ENCODE measurements at regions not wholly inside any gene's neighbourhood (a gene's known extent, or its start where the extent isn't known, plus 50 kb on each side); places are given as distances from the start of the nearest gene placed in this dataset.

- DNase-seq (ENCODE audit: low spot score), result no peak
- TF ChIP-seq, protein P1, sequence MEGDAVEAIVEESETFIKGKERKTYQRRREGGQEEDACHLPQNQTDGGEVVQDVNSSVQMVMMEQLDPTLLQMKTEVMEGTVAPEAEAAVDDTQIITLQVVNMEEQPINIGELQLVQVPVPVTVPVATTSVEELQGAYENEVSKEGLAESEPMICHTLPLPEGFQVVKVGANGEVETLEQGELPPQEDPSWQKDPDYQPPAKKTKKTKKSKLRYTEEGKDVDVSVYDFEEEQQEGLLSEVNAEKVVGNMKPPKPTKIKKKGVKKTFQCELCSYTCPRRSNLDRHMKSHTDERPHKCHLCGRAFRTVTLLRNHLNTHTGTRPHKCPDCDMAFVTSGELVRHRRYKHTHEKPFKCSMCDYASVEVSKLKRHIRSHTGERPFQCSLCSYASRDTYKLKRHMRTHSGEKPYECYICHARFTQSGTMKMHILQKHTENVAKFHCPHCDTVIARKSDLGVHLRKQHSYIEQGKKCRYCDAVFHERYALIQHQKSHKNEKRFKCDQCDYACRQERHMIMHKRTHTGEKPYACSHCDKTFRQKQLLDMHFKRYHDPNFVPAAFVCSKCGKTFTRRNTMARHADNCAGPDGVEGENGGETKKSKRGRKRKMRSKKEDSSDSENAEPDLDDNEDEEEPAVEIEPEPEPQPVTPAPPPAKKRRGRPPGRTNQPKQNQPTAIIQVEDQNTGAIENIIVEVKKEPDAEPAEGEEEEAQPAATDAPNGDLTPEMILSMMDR (conservative IDR thresholded peaks at IDR 0.05; ENCODE audit: low read depth), result no peak
- ChIA-PET POLR2A (ENCODE audit: low non-redundant PET) (no interaction called here), CTCF (interaction anchor here (0.8 kb wide), 1 partner anchor 133 kb away, joined by 4 read pairs; no protein-coding TSS in a partner anchor)
- H3K27ac ChIP-seq, result 0 out of 2 replicates have a peak overlapping the region, but pooled peaks have one; percentile 72
These were observed 160.8 kb upstream of the HAAO start for GRCh38 chr2:42953216-42953615.

DNA sequence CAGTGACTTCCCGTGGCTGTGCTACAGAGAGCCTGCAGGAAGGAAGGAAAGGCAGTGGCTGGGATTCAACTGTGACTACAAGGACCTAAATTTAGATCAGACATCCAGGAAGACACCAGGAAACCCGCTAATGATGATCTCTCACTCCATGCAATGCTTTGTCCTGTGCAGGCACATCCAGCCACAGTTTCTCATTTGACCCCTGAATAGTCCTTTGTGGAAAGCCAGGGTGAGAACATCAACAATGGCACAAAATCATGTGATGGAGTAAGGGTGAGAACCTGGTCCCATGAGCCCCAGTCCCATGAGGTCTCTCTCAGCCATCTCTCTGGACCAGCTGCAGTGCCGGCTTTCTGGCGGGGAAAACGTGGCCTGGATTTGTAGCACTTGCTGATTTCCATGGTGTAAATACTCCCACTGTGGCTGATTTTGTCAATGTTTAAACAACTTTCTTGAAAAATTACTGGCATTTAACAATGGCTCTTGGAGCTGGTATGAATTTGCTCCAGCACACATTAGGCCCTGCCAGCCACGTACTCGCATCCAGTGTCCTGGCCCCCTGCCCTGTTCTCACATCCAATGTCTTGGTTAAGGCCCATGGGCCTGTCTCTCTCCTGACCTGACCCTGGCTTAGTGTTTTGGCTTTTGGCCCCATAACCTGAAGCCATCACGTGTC lies 159.0 kb upstream of the HAAO start:
- TF ChIP-seq, protein P1 (conservative IDR thresholded peaks at IDR 0.05; ENCODE audit: low read depth), result no peak
- DNase-seq (ENCODE audit: low spot score), result no peak
- peak overlapping the region; percentile 36 for H3K27ac ChIP-seq
- ChIA-PET CTCF (no interaction called here), POLR2A (ENCODE audit: low non-redundant PET) (no interaction called here)

DNA sequence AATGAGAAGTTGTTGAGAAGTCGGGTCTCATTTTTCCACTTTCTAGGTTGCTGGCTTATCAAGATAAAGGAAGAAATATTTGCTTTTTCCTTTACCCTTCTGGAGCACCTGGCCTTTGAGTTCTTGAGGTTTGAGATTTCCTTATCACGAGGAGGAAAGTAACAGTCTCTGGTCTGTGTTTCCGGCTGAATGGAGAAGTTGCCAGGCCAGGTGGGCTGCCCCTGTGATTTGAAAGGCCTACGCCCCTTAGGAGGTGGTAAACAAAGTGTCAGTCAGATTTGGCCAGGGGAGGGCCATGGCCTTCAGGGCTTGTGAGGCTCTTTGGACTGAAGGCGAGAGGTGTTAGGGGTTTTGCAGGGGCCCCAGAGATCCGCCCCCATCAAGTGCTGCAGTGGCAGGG lies 156.7 kb upstream of the HAAO start:
- ChIA-PET CTCF (no interaction called here), POLR2A (ENCODE audit: low non-redundant PET) (no interaction called here)
- DNase-seq (ENCODE audit: low spot score), result no peak
- H3K27ac ChIP-seq, result peak overlapping the region; percentile 24; the same call in 1 of the 2 replicates
- TF ChIP-seq, protein P1 (conservative IDR thresholded peaks at IDR 0.05; ENCODE audit: low read depth), result no peak

GRCh38 chr2:42947809-42948600 lies 155.6 kb upstream of the HAAO start:
- TF ChIP-seq, protein P1 (conservative IDR thresholded peaks at IDR 0.05; ENCODE audit: low read depth), result no peak
- no peak for DNase-seq (ENCODE audit: low spot score)
- ChIA-PET CTCF (interaction anchor here (0.7 to 2.8 kb wide), 10 partner anchors 24 to 536 kb away, joined by 3 to 17 read pairs (median 4); no protein-coding TSS in a partner anchor), POLR2A (ENCODE audit: low non-redundant PET) (no interaction called here)
- peak overlapping the region; percentile 28; the same call in 1 of the 2 replicates for H3K27ac ChIP-seq

DNA sequence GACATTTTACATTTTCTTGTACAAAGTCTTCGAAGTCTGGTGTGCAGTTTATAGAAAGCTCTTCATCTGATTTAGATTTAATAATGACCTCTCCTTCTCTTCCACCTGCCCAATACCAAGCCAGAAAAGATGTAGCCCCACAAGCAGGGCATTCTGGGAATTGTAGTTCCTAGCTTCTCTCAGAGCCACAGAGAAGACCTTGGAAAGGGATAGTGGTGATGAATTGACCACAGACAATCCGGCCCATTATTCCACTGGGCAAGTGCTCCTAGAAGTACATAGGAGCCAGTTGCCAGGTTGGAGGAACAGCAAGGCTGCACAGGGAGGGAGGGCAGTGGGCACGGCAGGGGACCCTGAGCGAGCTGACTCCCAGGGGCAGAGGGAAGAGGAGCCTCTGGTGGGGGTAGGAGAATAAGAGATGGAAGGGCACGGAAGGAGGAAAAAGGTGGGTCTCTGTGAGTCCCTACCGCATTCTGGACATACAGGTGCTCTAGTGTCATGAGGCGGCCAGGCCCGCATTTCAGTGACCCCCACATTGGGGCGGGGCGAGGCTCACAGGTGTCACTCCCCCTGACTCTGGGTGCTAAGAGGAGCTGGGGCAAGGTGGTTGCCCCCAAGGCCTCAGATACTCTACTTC lies 152.5 kb upstream of the HAAO start:
- DNase-seq (ENCODE audit: low spot score), result no peak
- CTCF ChIA-PET, result interaction anchor here (0.6 to 3.4 kb wide), 4 partner anchors 97 to 322 kb away, joined by 3 to 15 read pairs (median 4); no protein-coding TSS in a partner anchor
- H3K27ac ChIP-seq, result peak overlapping the region; percentile 26; the same call in 1 of the 2 replicates
- POLR2A ChIA-PET (ENCODE audit: low non-redundant PET), result interaction anchor here (1.2 kb wide), 1 partner anchor 282 kb away, joined by 3 read pairs; no protein-coding TSS in a partner anchor
- TF ChIP-seq, protein P1 (conservative IDR thresholded peaks at IDR 0.05; ENCODE audit: low read depth), result no peak

DNA sequence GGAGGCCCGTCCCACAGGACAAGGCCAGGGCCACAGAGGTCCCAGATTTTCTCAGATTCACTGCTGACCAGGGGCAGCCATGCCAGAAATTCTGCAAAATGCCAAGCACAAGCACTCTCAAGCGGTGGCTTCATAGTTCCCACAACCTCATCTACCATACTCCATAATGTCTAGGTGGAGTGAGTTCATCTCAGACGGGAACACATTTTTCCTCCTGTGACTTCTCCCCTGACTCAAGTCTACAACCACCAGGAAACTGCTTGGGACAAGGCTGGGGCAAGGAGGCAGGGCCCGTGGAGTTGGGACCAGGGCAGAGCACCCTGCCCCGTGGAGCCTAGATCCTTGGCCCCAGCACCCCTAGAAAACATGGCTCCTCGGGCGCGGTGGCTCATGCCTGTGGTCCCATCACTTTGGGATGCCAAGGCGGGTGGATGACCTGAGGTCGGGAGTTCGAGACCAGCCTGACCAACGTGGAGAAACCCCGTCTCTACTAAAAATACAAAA lies 150.7 kb upstream of the HAAO start:
- POLR2A ChIA-PET (ENCODE audit: low non-redundant PET), result no interaction called here

More for the DNA sequence above, 150.7 kb upstream of the HAAO start:
- CTCF ChIA-PET, result no interaction called here
- TF ChIP-seq, protein P1 (conservative IDR thresholded peaks at IDR 0.05; ENCODE audit: low read depth), result no peak
- DNase-seq (ENCODE audit: low spot score), result no peak
- no peak overlapping the region; the same call in 1 of the 2 replicates for H3K27ac ChIP-seq

Measured in RWPE1 (cell line).